ENCODE measurements at regions not wholly inside any gene's neighbourhood (a gene's known extent, or its start where the extent isn't known, plus 50 kb on each side); places are given as distances from the start of the nearest gene placed in this dataset.
"Not testable (repeated sequence)": the region's sequence is repeated elsewhere in the genome, so short reads cannot be mapped to it uniquely, and the experiment has no call there.

DNA sequence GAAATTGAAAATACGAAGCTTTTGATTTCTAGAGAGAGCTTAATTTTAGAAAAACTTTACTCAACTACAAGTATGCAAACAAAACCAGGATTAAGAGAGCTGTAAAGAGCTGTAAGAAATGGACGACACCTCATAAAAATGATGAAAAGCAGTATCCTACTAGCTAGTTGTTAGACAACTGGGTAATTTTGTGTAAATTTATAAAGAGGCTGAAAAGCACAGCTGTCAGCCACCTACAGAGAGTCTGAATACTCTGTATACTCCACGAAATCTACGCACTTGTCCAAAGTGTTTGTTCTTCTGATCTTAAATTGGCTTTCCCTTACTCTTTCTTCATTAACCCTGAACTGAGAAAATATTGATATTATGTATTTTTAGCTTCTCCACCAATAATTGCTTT, 808.4 kb upstream of the EPHA7 start:
- ChIA-PET CTCF (no interaction called here), POLR2A (no interaction called here)
- intact Hi-C loops (cut with micrococcal nuclease): no loop called here
- peaks cover 1% of the 10 kb centered on the region for H3K9me3 Mint-ChIP-seq
- H3K36me3 Mint-ChIP-seq: no peaks in the 10 kb centered on the region
- no peaks in the 10 kb centered on the region for H3K27me3 Mint-ChIP-seq
- H3K27ac Mint-ChIP-seq: no peak overlapping the region
- DNase-seq: no peak
- H3K4me1 Mint-ChIP-seq (ENCODE audit: low read depth): no peaks in the 10 kb centered on the region
- no peak overlapping the region for H3K4me3 Mint-ChIP-seq

DNA sequence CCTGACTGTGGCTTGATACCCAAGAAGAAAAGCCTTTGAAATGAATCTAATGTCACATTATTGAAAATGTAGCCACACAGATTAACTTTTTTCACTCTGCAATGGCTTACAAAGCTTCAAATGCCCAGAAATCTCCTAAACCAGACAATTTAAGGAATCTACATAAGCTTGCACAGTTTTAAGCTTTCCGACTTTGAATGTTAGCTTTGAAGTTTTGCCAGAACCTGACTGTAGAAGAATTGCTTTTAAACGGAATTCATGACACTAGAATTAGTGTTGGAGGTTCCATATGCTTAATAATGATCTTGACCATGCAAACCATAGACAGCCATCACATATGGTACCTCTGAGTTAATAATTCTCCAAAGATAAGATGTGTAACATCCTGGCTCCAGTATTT, 798.5 kb upstream of the EPHA7 start:
- Mint-ChIP-seq H3K27ac (no peak overlapping the region), H3K36me3 (no peaks in the 10 kb centered on the region), H3K9me3 (peaks cover 4% of the 10 kb centered on the region), H3K4me3 (no peak overlapping the region), H3K27me3 (no peaks in the 10 kb centered on the region), H3K4me1 (ENCODE audit: low read depth) (no peaks in the 10 kb centered on the region)
- intact Hi-C loops (cut with micrococcal nuclease): no loop called here
- no peak for DNase-seq
- POLR2A ChIA-PET: no interaction called here
- CTCF ChIA-PET: no interaction called here

DNA sequence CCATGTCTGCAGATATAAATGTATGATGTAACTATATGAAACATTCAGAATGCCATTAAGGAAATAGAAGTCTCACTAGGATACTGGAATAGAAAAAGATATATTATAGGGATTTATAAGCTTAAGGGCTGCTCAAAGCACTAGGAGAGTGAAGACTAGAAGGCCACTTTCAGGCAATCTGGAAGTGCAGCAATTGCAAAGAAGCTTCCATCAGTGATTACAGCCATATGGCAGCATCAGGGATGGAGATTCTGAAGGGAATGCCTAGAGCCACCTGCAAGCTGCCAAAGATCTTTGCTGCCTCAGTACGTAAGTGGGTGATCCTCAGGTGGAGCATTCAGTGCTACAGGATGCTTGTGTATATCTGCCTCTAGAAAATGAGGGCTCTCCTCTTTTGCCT, 796.2 kb upstream of the EPHA7 start:
- no peak overlapping the region for H3K27ac Mint-ChIP-seq
- CTCF ChIA-PET: no interaction called here
- H3K27me3 Mint-ChIP-seq: no peaks in the 10 kb centered on the region
- DNase-seq: no peak
- POLR2A ChIA-PET: no interaction called here
- no peaks in the 10 kb centered on the region for H3K9me3 Mint-ChIP-seq
- no peak overlapping the region for H3K4me3 Mint-ChIP-seq
- H3K36me3 Mint-ChIP-seq: no peaks in the 10 kb centered on the region
- H3K4me1 Mint-ChIP-seq (ENCODE audit: low read depth): no peaks in the 10 kb centered on the region
- intact Hi-C loops (cut with micrococcal nuclease): no loop called here

GRCh38 chr6:94213226-94213625, 793.9 kb upstream of the EPHA7 start:
- ChIA-PET CTCF (no interaction called here), POLR2A (no interaction called here)
- H3K9me3 Mint-ChIP-seq: no peaks in the 10 kb centered on the region
- H3K4me1 Mint-ChIP-seq (ENCODE audit: low read depth): no peaks in the 10 kb centered on the region
- no peak for DNase-seq
- no peaks in the 10 kb centered on the region for H3K27me3 Mint-ChIP-seq
- intact Hi-C loops (cut with micrococcal nuclease): no loop called here
- no peaks in the 10 kb centered on the region for H3K36me3 Mint-ChIP-seq
- H3K4me3 Mint-ChIP-seq: no peak overlapping the region
- no peak overlapping the region for H3K27ac Mint-ChIP-seq

DNA sequence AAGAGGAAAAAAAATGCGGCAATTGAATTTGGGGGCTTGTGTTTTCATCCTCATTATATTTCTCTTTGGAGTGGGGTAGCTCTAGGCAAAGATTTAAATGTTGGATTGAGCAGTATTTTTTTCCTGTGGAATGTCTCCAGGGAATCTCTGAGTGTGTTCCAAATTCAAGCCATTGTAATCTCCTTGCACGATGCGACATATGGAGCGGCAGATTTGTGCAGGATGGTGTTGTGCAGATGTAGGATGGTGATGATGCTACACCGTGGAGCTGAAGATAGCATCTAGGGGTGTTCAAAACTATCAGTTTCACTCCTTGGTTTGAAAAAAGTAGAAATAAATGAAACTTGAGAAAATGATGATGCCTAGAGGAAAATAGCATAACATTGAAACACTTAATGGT, 777.5 kb upstream of the EPHA7 start:
- no peaks in the 10 kb centered on the region for H3K27me3 Mint-ChIP-seq
- H3K36me3 Mint-ChIP-seq: no peaks in the 10 kb centered on the region
- CTCF ChIA-PET: no interaction called here
- POLR2A ChIA-PET: no interaction called here
- no peaks in the 10 kb centered on the region for H3K4me1 Mint-ChIP-seq (ENCODE audit: low read depth)
- no peak for DNase-seq
- no peak overlapping the region for H3K27ac Mint-ChIP-seq
- H3K4me3 Mint-ChIP-seq: no peak overlapping the region
- peaks cover 7% of the 10 kb centered on the region for H3K9me3 Mint-ChIP-seq
- intact Hi-C loops (cut with micrococcal nuclease): no loop called here

DNA sequence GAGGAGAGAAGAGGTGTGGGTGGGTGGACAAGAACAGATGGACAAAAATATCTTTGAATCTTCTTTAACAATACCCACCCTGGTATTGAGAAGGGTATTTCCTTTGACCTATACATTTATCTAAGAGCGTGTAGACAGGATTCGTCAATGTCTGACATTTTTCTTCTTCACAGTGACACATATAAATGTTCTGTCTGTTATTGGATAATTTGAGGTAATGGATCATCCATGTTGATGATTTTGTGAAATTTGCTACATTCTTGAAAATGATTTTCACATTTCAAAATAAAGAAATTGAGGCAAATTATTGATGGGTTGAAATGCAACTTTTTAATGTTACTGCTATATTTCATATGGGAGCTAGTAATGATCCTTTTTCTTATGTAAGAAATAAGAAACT, 770.7 kb upstream of the EPHA7 start:
- no peaks in the 10 kb centered on the region for H3K36me3 Mint-ChIP-seq
- no peak for DNase-seq
- CTCF ChIA-PET: no interaction called here
- no peak overlapping the region for H3K4me3 Mint-ChIP-seq
- no peaks in the 10 kb centered on the region for H3K27me3 Mint-ChIP-seq
- H3K9me3 Mint-ChIP-seq: peaks cover 16% of the 10 kb centered on the region
- POLR2A ChIA-PET: no interaction called here
- H3K4me1 Mint-ChIP-seq (ENCODE audit: low read depth): no peaks in the 10 kb centered on the region
- intact Hi-C loops (cut with micrococcal nuclease): no loop called here
- H3K27ac Mint-ChIP-seq: no peak overlapping the region

DNA sequence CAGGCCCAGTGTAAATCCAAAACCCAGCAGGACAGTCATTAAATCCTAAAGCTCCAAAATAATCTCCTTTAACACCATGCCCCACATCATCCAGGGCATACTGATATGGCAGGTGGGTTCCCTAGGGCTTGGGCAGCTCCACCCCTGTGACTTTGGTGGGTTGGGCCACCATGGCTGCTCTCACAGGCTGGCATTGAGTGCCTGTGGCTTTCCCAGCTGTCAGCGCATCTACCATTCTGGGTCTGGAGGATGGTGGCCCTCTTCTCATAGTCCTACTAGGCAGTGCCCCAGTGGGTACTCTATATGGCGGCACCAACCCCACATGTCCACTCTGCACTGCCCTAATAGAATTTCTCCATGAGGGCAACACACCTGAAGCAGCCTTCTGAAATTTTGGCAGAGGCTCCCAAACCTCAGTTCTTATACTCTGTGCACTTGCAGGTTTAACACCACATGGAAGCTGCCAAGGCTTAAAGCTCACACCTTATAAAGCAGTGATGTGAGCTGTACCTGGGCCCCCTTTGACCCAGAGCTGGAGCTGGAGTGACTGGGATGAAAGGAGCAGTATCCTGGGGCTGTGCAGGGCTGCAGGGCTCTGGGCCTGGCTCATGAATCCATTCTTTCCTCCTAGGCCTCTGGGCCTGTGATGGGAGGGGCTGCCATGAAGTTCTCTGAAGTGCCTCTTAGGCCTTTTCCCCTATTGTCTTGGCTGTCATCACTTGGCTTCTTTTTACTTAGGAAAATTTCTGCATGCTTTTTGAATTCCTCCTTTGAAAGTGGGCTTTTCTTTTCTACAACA, 765.5 kb upstream of the EPHA7 start:
- no peak for DNase-seq
- peaks cover 29% of the 10 kb centered on the region for H3K9me3 Mint-ChIP-seq
- no peaks in the 10 kb centered on the region for H3K4me1 Mint-ChIP-seq (ENCODE audit: low read depth)
- ChIA-PET POLR2A (no interaction called here), CTCF (no interaction called here)
- H3K27me3 Mint-ChIP-seq: no peaks in the 10 kb centered on the region
- H3K4me3 Mint-ChIP-seq: no peak overlapping the region
- intact Hi-C loops (cut with micrococcal nuclease): no loop called here
- H3K27ac Mint-ChIP-seq: no peak overlapping the region
- no peaks in the 10 kb centered on the region for H3K36me3 Mint-ChIP-seq

DNA sequence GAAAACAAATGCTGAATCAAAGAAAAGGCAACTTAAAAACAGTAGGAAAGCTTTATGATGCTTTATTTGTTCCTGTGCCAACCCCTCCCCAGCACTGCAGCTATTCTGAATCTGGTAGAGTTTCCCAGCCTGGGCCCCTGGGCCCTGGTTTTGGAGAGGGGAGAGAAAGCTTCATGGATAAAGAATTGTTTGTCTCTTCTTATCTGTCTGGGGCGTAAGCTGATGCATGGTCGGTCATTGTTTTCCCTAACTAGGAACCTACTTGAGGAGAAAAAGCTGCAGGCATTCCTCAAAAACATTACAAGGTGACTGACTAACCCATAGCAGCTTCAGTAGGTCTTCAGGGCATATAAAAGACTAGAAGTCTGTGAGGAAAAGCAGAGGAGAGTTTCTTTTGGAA, 758.1 kb upstream of the EPHA7 start:
- Mint-ChIP-seq H3K27me3 (no peaks in the 10 kb centered on the region), H3K4me1 (ENCODE audit: low read depth) (no peaks in the 10 kb centered on the region), H3K36me3 (no peaks in the 10 kb centered on the region), H3K27ac (no peak overlapping the region), H3K9me3 (peaks cover 9% of the 10 kb centered on the region), H3K4me3 (no peak overlapping the region)
- no peak for DNase-seq
- ChIA-PET POLR2A (no interaction called here), CTCF (no interaction called here)
- intact Hi-C loops (cut with micrococcal nuclease): no loop called here

DNA sequence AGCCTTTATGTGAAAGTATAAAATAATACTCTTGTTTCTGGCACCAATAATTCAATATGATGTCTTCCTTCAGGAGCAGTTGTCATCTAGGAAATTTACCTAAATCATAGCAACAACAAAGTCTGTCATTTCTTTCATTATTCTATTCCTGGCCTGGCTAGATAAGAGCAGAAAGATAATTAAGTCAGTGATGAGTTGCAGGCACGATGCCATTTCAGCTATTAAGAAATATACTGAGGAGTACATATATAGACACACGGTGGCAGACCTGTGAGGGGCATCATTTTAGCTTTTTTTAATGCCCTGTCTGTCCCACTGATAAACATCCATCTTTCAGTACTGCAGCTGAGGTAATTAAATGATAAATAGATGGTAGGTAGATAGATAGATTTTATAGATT, 756.1 kb upstream of the EPHA7 start:
- Mint-ChIP-seq H3K36me3 (no peaks in the 10 kb centered on the region), H3K27me3 (no peaks in the 10 kb centered on the region), H3K27ac (no peak overlapping the region), H3K4me3 (no peak overlapping the region), H3K9me3 (peaks cover 26% of the 10 kb centered on the region), H3K4me1 (ENCODE audit: low read depth) (no peaks in the 10 kb centered on the region)
- intact Hi-C loops (cut with micrococcal nuclease): no loop called here
- ChIA-PET POLR2A (no interaction called here), CTCF (no interaction called here)
- no peak for DNase-seq

DNA sequence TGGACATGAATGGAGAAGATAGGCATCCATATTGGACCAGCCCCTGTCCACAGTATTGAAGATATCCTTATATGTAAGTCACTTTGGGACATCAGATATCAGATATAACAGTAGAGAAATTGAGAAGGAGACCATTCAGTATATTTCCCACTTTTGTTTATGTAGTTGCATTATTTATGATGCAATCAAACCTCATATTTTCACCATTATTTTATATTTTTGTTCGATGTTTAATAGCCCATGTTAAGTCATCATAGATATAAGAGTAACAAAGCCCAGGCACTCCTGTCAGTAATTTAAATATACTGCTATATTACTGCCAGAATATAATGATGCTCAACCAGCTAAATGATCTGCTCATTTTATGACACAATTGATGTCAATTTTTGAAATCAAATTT, 744.5 kb upstream of the EPHA7 start:
- Mint-ChIP-seq H3K4me3 (no peak overlapping the region), H3K27me3 (no peaks in the 10 kb centered on the region), H3K27ac (no peak overlapping the region), H3K9me3 (peaks cover 18% of the 10 kb centered on the region), H3K4me1 (ENCODE audit: low read depth) (no peaks in the 10 kb centered on the region), H3K36me3 (no peaks in the 10 kb centered on the region)
- CTCF ChIA-PET: no interaction called here
- intact Hi-C loops (cut with micrococcal nuclease): no loop called here
- DNase-seq: no peak
- POLR2A ChIA-PET: no interaction called here

DNA sequence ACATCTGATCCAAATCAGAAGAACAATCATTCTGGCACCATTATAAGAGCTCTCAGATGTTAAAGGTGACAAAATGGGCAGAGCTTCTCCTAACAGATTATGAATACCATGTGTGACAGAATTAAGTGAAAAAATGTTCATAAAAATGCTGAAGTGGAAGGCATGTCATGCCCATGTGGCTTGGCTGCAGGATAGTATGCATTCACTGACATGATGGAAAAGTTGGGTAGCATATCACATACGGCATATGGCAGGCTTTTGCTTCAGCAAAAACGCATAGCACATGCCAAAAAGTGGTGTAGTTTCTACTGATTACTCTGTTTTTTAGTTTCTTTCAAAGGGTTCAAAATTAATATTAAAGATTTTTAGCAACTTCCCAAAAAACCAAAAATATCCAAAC, 731.5 kb upstream of the EPHA7 start:
- ChIA-PET POLR2A (no interaction called here), CTCF (no interaction called here)
- no peak for DNase-seq
- H3K36me3 Mint-ChIP-seq: no peaks in the 10 kb centered on the region
- H3K4me3 Mint-ChIP-seq: no peak overlapping the region
- H3K9me3 Mint-ChIP-seq: peaks cover 4% of the 10 kb centered on the region
- intact Hi-C loops (cut with micrococcal nuclease): no loop called here
- no peaks in the 10 kb centered on the region for H3K27me3 Mint-ChIP-seq
- no peak overlapping the region for H3K27ac Mint-ChIP-seq
- no peaks in the 10 kb centered on the region for H3K4me1 Mint-ChIP-seq (ENCODE audit: low read depth)

DNA sequence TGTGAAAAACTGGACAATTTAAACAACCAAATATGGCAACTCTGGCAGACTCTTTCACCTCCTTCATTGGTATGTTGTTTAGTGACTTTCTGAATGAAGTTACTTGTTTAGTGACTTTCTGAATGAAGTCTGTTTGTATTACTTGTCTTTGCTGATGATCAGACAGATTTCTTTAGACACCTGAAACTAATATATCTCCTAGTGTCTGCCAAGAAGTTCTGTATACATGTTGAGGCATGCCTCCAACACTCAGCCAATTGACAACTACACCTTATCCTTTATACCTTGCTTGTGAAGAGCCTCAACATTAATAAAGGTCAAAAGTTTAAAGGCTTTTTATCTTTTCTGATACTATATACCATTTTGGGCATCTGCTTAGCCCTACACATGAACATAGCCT, 725.4 kb upstream of the EPHA7 start:
- intact Hi-C loops (cut with micrococcal nuclease): no loop called here
- ChIA-PET CTCF (no interaction called here), POLR2A (no interaction called here)
- Mint-ChIP-seq H3K36me3 (no peaks in the 10 kb centered on the region), H3K27ac (no peak overlapping the region), H3K27me3 (no peaks in the 10 kb centered on the region), H3K4me3 (no peak overlapping the region), H3K4me1 (ENCODE audit: low read depth) (no peaks in the 10 kb centered on the region), H3K9me3 (peaks cover 9% of the 10 kb centered on the region)
- no peak for DNase-seq

DNA sequence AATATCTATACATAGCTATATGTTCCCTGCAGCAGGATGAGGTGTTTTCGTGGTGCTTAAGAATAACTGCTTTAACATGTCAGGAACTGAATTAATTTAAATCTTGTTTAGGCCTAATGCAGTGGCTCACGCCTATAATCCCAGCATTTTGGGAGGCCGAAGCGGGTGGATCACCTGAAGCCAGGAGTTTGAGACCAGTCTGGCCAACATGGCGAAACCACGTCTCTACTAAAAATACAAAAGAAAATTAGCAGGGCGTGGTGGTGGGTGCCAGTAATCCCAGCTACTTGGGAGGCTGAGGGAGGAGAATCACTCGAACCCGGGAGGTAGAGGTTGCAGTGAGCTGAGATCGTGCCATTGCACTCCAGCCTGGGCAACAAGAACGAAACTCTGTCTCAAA, 717.8 kb upstream of the EPHA7 start:
- H3K36me3 Mint-ChIP-seq; H3K4me1 Mint-ChIP-seq (ENCODE audit: low read depth); DNase-seq; POLR2A ChIA-PET; intact Hi-C loops (cut with micrococcal nuclease); H3K27ac Mint-ChIP-seq; H3K4me3 Mint-ChIP-seq; CTCF ChIA-PET; H3K27me3 Mint-ChIP-seq: not testable (repeated sequence)
- H3K9me3 Mint-ChIP-seq: peaks cover 13% of the 10 kb centered on the region

DNA sequence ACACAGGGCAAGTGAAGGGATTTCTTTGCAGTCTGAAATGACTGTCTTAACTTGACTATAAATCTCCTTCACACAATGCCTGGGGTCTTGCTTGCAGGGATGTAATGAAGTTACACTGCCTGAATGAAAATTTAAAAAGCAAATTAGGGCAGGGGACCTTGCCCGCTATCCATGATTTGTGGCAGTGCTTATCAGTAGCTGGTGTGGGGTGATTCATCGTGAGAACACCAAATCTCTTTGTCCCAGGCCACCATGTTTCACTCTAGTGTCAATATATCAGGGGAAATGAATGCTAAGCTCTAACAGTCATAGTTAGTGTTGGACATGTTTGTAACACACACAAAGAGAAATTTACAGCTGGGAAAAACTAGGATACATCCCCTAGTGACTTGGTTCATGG, 713.7 kb upstream of the EPHA7 start:
- no peaks in the 10 kb centered on the region for H3K27me3 Mint-ChIP-seq
- H3K4me3 Mint-ChIP-seq: no peak overlapping the region
- no peak overlapping the region for H3K27ac Mint-ChIP-seq
- H3K36me3 Mint-ChIP-seq: no peaks in the 10 kb centered on the region
- ChIA-PET CTCF (no interaction called here), POLR2A (no interaction called here)
- intact Hi-C loops (cut with micrococcal nuclease): no loop called here
- no peak for DNase-seq
- H3K4me1 Mint-ChIP-seq (ENCODE audit: low read depth): no peaks in the 10 kb centered on the region
- H3K9me3 Mint-ChIP-seq: peaks cover 3% of the 10 kb centered on the region

Data from activated CD4-positive, alpha-beta memory T cell treated with anti-CD3 and anti-CD28 coated beads for 36 hours (primary cell).